ENCODE measurements at regions not wholly inside any gene's neighbourhood (a gene's known extent, or its start where the extent isn't known, plus 50 kb on each side); places are given as distances from the start of the nearest gene placed in this dataset.

DNA sequence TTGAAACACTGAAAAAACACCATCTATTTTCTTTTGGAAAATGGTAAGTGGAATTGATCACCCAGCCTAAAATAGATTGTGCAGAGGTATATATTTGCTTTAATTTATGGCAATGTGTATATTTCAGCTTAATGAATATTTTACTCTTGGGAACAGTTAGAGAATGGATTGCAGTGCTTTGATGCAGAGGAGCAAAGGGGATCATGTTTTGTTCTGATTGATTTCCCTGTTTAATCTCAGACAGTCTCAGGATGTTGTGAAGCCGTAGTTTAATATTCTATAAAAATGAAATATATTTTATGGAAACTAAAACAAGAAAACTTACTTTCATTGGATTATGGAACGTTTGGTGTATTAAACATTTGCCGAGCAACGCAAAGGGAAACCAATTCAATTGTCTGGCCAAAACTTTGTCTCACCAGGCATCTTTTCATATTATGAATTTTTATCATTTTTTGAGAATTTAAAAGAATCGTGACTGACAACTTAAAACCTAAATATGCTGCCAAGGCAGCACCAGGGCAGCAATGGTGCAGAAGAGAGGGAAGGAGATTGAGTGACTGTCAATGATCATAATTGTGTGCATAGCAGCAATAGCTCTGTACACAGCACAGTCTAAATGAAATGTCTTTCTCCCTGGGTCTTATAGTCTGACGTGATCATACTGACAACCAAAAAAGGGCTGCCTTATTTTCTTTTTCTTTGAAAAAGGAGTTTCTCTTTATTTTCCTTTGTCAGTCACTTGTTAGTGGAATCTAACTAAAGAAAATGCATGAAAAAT, 105.5 kb upstream of the EPHA7 start:
- Histone ChIP-seq H3K27ac (no peak overlapping the region), H3K27me3 (no peaks in the 10 kb centered on the region), H3K36me3 (no peaks in the 10 kb centered on the region), H3K4me1 (no peaks in the 10 kb centered on the region), H3K4me3 (no peak overlapping the region), H3K9me3 (no peaks in the 10 kb centered on the region)
- 73 to 81% (median 76%) methylated on average over 6 of the region's 6 CpGs for WGBS, 5 donors
- TF ChIP-seq POLR2A (IDR thresholded peaks at IDR 0.05): no peak
- TF ChIP-seq POLR2AphosphoS5 (IDR thresholded peaks at IDR 0.05): no peak
- TF ChIP-seq EP300 (IDR thresholded peaks at IDR 0.05): no peak
- TF ChIP-seq, protein P1, sequence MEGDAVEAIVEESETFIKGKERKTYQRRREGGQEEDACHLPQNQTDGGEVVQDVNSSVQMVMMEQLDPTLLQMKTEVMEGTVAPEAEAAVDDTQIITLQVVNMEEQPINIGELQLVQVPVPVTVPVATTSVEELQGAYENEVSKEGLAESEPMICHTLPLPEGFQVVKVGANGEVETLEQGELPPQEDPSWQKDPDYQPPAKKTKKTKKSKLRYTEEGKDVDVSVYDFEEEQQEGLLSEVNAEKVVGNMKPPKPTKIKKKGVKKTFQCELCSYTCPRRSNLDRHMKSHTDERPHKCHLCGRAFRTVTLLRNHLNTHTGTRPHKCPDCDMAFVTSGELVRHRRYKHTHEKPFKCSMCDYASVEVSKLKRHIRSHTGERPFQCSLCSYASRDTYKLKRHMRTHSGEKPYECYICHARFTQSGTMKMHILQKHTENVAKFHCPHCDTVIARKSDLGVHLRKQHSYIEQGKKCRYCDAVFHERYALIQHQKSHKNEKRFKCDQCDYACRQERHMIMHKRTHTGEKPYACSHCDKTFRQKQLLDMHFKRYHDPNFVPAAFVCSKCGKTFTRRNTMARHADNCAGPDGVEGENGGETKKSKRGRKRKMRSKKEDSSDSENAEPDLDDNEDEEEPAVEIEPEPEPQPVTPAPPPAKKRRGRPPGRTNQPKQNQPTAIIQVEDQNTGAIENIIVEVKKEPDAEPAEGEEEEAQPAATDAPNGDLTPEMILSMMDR (IDR thresholded peaks at IDR 0.05): no peak
- DNase-seq: no peak
- intact Hi-C loops (cut with DNase I; ENCODE audit: low total_unique reads): no loop called here

DNA sequence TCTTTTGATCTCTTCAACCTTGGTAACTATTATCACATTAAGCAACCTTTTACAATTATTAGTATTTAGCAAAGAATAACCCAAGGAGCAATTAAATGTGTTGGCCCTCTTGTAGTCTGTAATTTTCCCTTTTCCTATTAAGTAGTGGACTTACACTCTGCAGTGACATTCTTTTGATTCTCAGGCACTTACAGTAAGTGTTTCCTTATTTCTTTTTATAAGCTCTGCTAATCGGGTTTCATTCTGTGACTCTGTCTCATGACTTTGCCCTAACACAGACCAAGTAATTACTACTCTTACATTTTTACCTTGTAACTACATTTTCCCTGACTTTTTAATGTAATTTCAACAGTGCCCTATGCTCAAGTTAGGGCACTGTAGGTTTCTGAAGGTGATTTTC, 104.0 kb upstream of the EPHA7 start:
- no peaks in the 10 kb centered on the region for H3K9me3 ChIP-seq
- TF ChIP-seq EP300 (IDR thresholded peaks at IDR 0.05): no peak
- TF ChIP-seq POLR2A (IDR thresholded peaks at IDR 0.05): no peak
- TF ChIP-seq, protein P1 (IDR thresholded peaks at IDR 0.05): no peak
- TF ChIP-seq POLR2AphosphoS5 (IDR thresholded peaks at IDR 0.05): no peak
- DNase-seq: no peak
- no peak overlapping the region for H3K27ac ChIP-seq
- no peaks in the 10 kb centered on the region for H3K27me3 ChIP-seq
- H3K4me3 ChIP-seq: no peak overlapping the region
- intact Hi-C loops (cut with DNase I; ENCODE audit: low total_unique reads): no loop called here
- 70 to 85% (median 72%) methylated on average over 1 of the region's 1 CpG for WGBS, 5 donors
- no peaks in the 10 kb centered on the region for H3K36me3 ChIP-seq
- H3K4me1 ChIP-seq: no peaks in the 10 kb centered on the region

DNA sequence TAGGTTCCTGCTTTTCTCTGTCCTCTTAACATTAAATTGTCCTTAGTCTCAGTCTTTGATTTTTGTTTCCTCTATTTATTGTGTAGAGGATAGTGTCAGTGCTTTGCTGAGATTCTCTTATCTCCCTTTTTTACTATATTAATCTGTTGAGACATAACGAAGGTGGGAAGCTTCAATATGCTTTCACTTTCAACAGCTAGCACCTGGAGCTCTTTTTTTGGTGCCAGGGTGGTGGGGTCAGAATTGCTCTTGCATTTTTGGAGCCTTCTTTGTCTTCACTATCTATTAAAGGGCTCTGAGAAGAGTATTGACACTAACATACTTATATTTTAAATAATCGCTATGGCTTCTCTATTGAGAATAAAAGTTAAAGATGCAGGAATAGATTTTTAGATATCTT, 97.1 kb upstream of the EPHA7 start:
- TF ChIP-seq POLR2AphosphoS5 (IDR thresholded peaks at IDR 0.05): no peak
- TF ChIP-seq POLR2A (IDR thresholded peaks at IDR 0.05): no peak
- no peak for TF ChIP-seq EP300 (IDR thresholded peaks at IDR 0.05)
- TF ChIP-seq, protein P1 (IDR thresholded peaks at IDR 0.05): no peak
- no peaks in the 10 kb centered on the region for H3K36me3 ChIP-seq
- no peak for DNase-seq
- no peaks in the 10 kb centered on the region for H3K4me1 ChIP-seq
- no peaks in the 10 kb centered on the region for H3K9me3 ChIP-seq
- H3K4me3 ChIP-seq: no peak overlapping the region
- no peak overlapping the region for H3K27ac ChIP-seq
- no peaks in the 10 kb centered on the region for H3K27me3 ChIP-seq
- intact Hi-C loops (cut with DNase I; ENCODE audit: low total_unique reads): no loop called here
- WGBS, 5 donors: 67 to 80% (median 77%) methylated on average over 2 of the region's 2 CpGs

DNA sequence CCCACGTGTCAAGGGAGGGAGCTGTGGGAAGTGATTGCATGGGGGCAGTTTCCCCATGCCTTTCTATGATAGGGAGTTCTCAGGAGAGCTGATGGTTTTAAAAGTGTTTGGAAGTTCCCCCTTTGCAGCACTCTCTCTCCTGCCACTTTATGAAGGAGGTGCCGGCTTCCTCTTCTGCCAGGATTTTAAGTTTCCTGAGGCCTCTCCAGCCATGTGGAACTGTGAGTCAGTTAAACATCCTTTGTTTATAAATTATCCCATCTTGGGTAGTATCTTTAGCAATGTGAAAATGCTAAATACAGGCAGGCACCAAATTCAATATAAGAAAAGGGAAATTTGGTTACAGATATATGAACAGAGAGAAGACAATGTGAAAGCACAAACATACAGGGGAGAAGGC, 96.4 kb upstream of the EPHA7 start:
- intact Hi-C loops (cut with DNase I; ENCODE audit: low total_unique reads): no loop called here
- no peak overlapping the region for H3K4me3 ChIP-seq
- 34 to 63% (median 50%) methylated on average over 2 of the region's 2 CpGs for WGBS, 5 donors
- DNase-seq: no peak
- H3K36me3 ChIP-seq: no peaks in the 10 kb centered on the region
- TF ChIP-seq EP300 (IDR thresholded peaks at IDR 0.05) (no peak), POLR2A (IDR thresholded peaks at IDR 0.05) (no peak), POLR2AphosphoS5 (IDR thresholded peaks at IDR 0.05) (no peak)
- TF ChIP-seq, protein P1 (IDR thresholded peaks at IDR 0.05): no peak
- no peaks in the 10 kb centered on the region for H3K4me1 ChIP-seq
- no peaks in the 10 kb centered on the region for H3K9me3 ChIP-seq
- no peak overlapping the region for H3K27ac ChIP-seq
- H3K27me3 ChIP-seq: no peaks in the 10 kb centered on the region
